HEK293 (cell line): ENCODE measurements at regions not wholly inside any gene's neighbourhood (a gene's known extent, or its start where the extent isn't known, plus 50 kb on each side); places are given as distances from the start of the nearest gene placed in this dataset.

Experiments
- CTCF ChIA-PET: fragments of 350-600 bp; formaldehyde crosslinking; extraction: SDS; loops from one replicate; lab custom pipeline; 2021; ENCODE audit warnings: antibody characterized with exemption; lab: Yijun Ruan, JAX
- POLR2A ChIA-PET: fragments of 300-600 bp; formaldehyde crosslinking; extraction: SDS; loops from one replicate; lab custom pipeline; 2020; ENCODE audit warnings: antibody characterized with exemption, inconsistent platforms; lab: Yijun Ruan, JAX
- H3K27ac ChIP-seq: fragments of 200-500 bp; sonication (Bioruptor generic); 2 replicates; pipeline ENCODE4 v1.5.1; 2014; ENCODE audit warnings: low read depth, low read length, control low read depth, inconsistent platforms; ENCODE audit errors: extremely low read depth
- H3K36me3 ChIP-seq, 2 experiments: fragments of 200-500 bp in 1 of 2; sonication (Bioruptor generic) in 1 of 2; 1 replicate in 1 of 2; 2 replicates in 1 of 2; pipeline ENCODE4 v1.5.1; 2014 to 2017; ENCODE audit warnings: inconsistent platforms in 2 of 2, low read length in 2 of 2; ENCODE audit not compliant: control insufficient read depth in 2 of 2, insufficient read depth in 1 of 2
- H3K4me1 ChIP-seq: fragments of 200-500 bp; sonication (Bioruptor generic); 2 replicates; pipeline ENCODE4 v1.5.1; 2014; ENCODE audit warnings: mild to moderate bottlenecking, low read length, inconsistent platforms; ENCODE audit not compliant: control insufficient read depth, insufficient read depth
- H3K4me3 ChIP-seq: 2 replicates; pipeline ENCODE4 v1.5.1; 2011; ENCODE audit warnings: low read depth, mild to moderate bottlenecking, control low read depth, low read length, moderate library complexity
- H3K9me3 ChIP-seq: fragments of 200-500 bp; sonication (Bioruptor generic); 2 replicates; pipeline ENCODE4 v1.5.1; 2014; ENCODE audit warnings: low read depth, low read length, inconsistent platforms; ENCODE audit not compliant: control insufficient read depth, insufficient read depth
- FEZF1 ChIP-seq: fragments of 450-650 bp; formaldehyde crosslinking; IDR thresholded peaks from 2 replicates; pipeline ENCODE4 v1.5.1; 2016; ENCODE audit warnings: missing biosample characterization, missing genetic modification characterization
- GFI1B ChIP-seq: fragments of 450-650 bp; formaldehyde crosslinking; IDR thresholded peaks from 2 replicates; pipeline ENCODE4 v1.5.1; 2016; ENCODE audit warnings: missing biosample characterization, missing genetic modification characterization
- GLI2 ChIP-seq: fragments of 450-650 bp; formaldehyde crosslinking; IDR thresholded peaks from 2 replicates; pipeline ENCODE4; 2017; ENCODE audit warnings: missing biosample characterization, missing genetic modification characterization, low read depth, borderline replicate concordance
- GLIS1 ChIP-seq: fragments of 450-650 bp; formaldehyde crosslinking; IDR thresholded peaks from 2 replicates; pipeline ENCODE4 v1.5.1; 2016; ENCODE audit warnings: missing biosample characterization, missing genetic modification characterization
- HOXA7 ChIP-seq: sonication (generic); formaldehyde crosslinking; IDR thresholded peaks from 2 replicates; pipeline ENCODE4 v1.8.1; 2022; ENCODE audit warnings: missing genetic modification reagents, borderline replicate concordance
- KLF9 ChIP-seq: fragments of 450-650 bp; formaldehyde crosslinking; IDR thresholded peaks from 2 replicates; pipeline ENCODE4 v1.5.1; 2016; ENCODE audit warnings: missing biosample characterization, missing genetic modification characterization, low read depth
- REPIN1 ChIP-seq: fragments of 450-650 bp; formaldehyde crosslinking; IDR thresholded peaks from 2 replicates; pipeline ENCODE4 v1.5.1; 2017; ENCODE audit warnings: missing biosample characterization, missing genetic modification characterization, low read depth
- SCRT2 ChIP-seq: fragments of 450-650 bp; formaldehyde crosslinking; IDR thresholded peaks from 2 replicates; pipeline ENCODE4 v1.5.1; 2016; ENCODE audit warnings: missing biosample characterization, missing genetic modification characterization
- TSHZ1 ChIP-seq: fragments of 450-650 bp; formaldehyde crosslinking; IDR thresholded peaks from 2 replicates; pipeline ENCODE4 v1.5.1; 2016; ENCODE audit warnings: missing biosample characterization, missing genetic modification characterization, borderline replicate concordance
- ZIC2 ChIP-seq: fragments of 450-650 bp; formaldehyde crosslinking; IDR thresholded peaks from 2 replicates; pipeline ENCODE4 v1.5.1; 2016; ENCODE audit warnings: missing biosample characterization, missing genetic modification characterization
- ZNF133 ChIP-seq: fragments of 450-650 bp; formaldehyde crosslinking; IDR thresholded peaks from 2 replicates; pipeline ENCODE4 v1.5.1; 2016; ENCODE audit warnings: missing biosample characterization, missing genetic modification characterization
- ZNF146 ChIP-seq: fragments of 450-650 bp; formaldehyde crosslinking; IDR thresholded peaks from 2 replicates; pipeline ENCODE4 v1.5.1; 2016; ENCODE audit warnings: missing biosample characterization, missing genetic modification characterization
- ZNF280C ChIP-seq: fragments of 450-650 bp; formaldehyde crosslinking; IDR thresholded peaks from 2 replicates; pipeline ENCODE4 v1.5.1; 2016; ENCODE audit warnings: missing biosample characterization, missing genetic modification characterization
- ZNF518A ChIP-seq: fragments of 450-650 bp; formaldehyde crosslinking; conservative IDR thresholded peaks from 2 replicates; pipeline ENCODE4 v1.5.1; 2016; ENCODE audit warnings: low read depth, missing biosample characterization, missing genetic modification characterization
- ZNF521 ChIP-seq: fragments of 450-650 bp; formaldehyde crosslinking; IDR thresholded peaks from 2 replicates; pipeline ENCODE4 v1.5.1; 2017; ENCODE audit warnings: missing biosample characterization, mild to moderate bottlenecking, missing genetic modification characterization
- ZSCAN4 ChIP-seq: fragments of 450-650 bp; formaldehyde crosslinking; IDR thresholded peaks from 2 replicates; pipeline ENCODE4 v1.5.1; 2017; ENCODE audit warnings: missing biosample characterization, missing genetic modification characterization

- ChIA-PET CTCF (interaction anchor here (0.9 to 1.4 kb wide), 5 partner anchors 10 to 135 kb away, joined by 3 to 7 read pairs (median 4); no protein-coding TSS in a partner anchor), POLR2A (no interaction called here)
These were observed 260.5 kb downstream of the COX7C start for GRCh38 chr5:86878250-86878649.

GRCh38 chr5:86879086-86879485 lies 261.3 kb downstream of the COX7C start:
- no peak for TF ChIP-seq GFI1B (tag by site-specific recombination)
- TF ChIP-seq SCRT2 (tag by site-specific recombination), result no peak
- TF ChIP-seq REPIN1 (tag by site-specific recombination), result no peak
- no peak for TF ChIP-seq ZNF518A (tag by site-specific recombination)
- TF ChIP-seq ZNF521 (tag by site-specific recombination), result no peak
- TF ChIP-seq ZNF133 (tag by site-specific recombination), result no peak
- TF ChIP-seq ZNF146 (tag by site-specific recombination), result no peak
- TF ChIP-seq HOXA7, result no peak
- TF ChIP-seq TSHZ1 (tag by site-specific recombination), result no peak
- no peak for TF ChIP-seq ZSCAN4 (tag by site-specific recombination)
- no peak for TF ChIP-seq GLIS1 (tag by site-specific recombination)
- no peak for TF ChIP-seq KLF9 (tag by site-specific recombination)
- ChIA-PET CTCF (interaction anchor here (1.3 to 3.6 kb wide), 4 partner anchors 9 to 134 kb away, joined by 4 to 81 read pairs (median 8); no protein-coding TSS in a partner anchor), POLR2A (no interaction called here)
- Histone ChIP-seq H3K36me3 (no peaks in the 10 kb centered on the region), H3K9me3 (no peaks in the 10 kb centered on the region), H3K4me3 (no peak overlapping the region), H3K4me1 (no peaks in the 10 kb centered on the region), H3K27ac (no peak overlapping the region)

More at GRCh38 chr5:86878250-86878649, 260.5 kb downstream of the COX7C start:
- TF ChIP-seq ZIC2 (tag by site-specific recombination) (peak; percentile 78), FEZF1 (tag by site-specific recombination) (peak; percentile 16; the same call in 1 of the 2 replicates), GLI2 (tag by site-specific recombination) (peak; percentile 8; the same call in 1 of the 2 replicates), ZNF280C (tag by site-specific recombination) (no peak)
- TF ChIP-seq, all 188 proteins: peak for 3
- Histone ChIP-seq H3K4me1 (no peaks in the 10 kb centered on the region), H3K27ac (no peak overlapping the region), H3K4me3 (no peak overlapping the region), H3K36me3 (no peaks in the 10 kb centered on the region), H3K9me3 (no peaks in the 10 kb centered on the region)
